Esophagus squamous epithelium (tissue), 5 donors: ENCODE measurements at regions not wholly inside any gene's neighbourhood (a gene's known extent, or its start where the extent isn't known, plus 50 kb on each side); places are given as distances from the start of the nearest gene placed in this dataset.

Experiments
- DNase-seq: peaks from one replicate; lab custom pipeline; 2025; lab: John Stamatoyannopoulos, UW
- H3K27ac ChIP-seq, 4 donors: fragments of 200-600 bp; sonication (generic); one replicate each; pipeline ENCODE4 v1.5.1; 2016 to 2019; ENCODE audit warnings: mild to moderate bottlenecking in 1 of 4
- H3K27me3 ChIP-seq, 4 donors: fragments of 200-600 bp; sonication (generic); 1 replicate in 3 of 4; 2 replicates in 1 of 4; pipeline versions ENCODE4 v1.5.1 to v1.6.0; 2017 to 2021; ENCODE audit warnings: antibody characterized with exemption in 1 of 4
- H3K36me3 ChIP-seq, 3 donors: fragments of 200-600 bp; sonication (generic); one replicate each; pipeline ENCODE4 v1.5.1; 2016 to 2019
- H3K4me1 ChIP-seq, 3 donors: fragments of 200-600 bp; sonication (generic); one replicate each; pipeline ENCODE4 v1.5.1; 2017 to 2019
- H3K4me3 ChIP-seq, 4 donors: fragments of 200-600 bp; sonication (generic); 1 replicate in 3 of 4; 2 replicates in 1 of 4; pipeline ENCODE4 v1.5.1; 2016 to 2019; ENCODE audit warnings: mild to moderate bottlenecking in 2 of 4, moderate library complexity in 1 of 4
- H3K9me3 ChIP-seq, 3 donors: fragments of 200-600 bp; sonication (generic); one replicate each; pipeline ENCODE4 v1.5.1; 2016 to 2019
- CTCF ChIP-seq, 6 experiments: fragments of 450-650 bp in 4 of 6; fragments of 200-600 bp in 2 of 6; sonication (generic) in 2 of 6; IDR thresholded peaks; one replicate each; pipeline ENCODE4 v1.5.1; 2016 to 2019; ENCODE audit warnings: antibody characterized with exemption in 6 of 6, mild to moderate bottlenecking in 4 of 6, moderate library complexity in 4 of 6
- POLR2A ChIP-seq, 4 donors: fragments of 450-650 bp; IDR thresholded peaks; one replicate each; pipeline ENCODE4 v1.6.1; 2017; ENCODE audit warnings: antibody characterized with exemption in 4 of 4, mild to moderate bottlenecking in 4 of 4, moderate library complexity in 3 of 4
- WGBS, 2 donors: methylation state at CpG; one replicate each; pipeline ENCODE4 v1.1.5; 2018; 5-methylcytosine and 5-hydroxymethylcytosine counted together
- intact Hi-C: fragments of 100-400 bp; cut with DNase I; formaldehyde crosslinking; loops from one replicate; pipeline ENCODE4 v1.15.0; 2022
- donor health status: DM: yes; HTN: yes; CAD: no.

GRCh38 chr13:82358284-82358683 is 1524.0 kb downstream of the SLITRK1 start:
- intact Hi-C loops, result no loop called here
- WGBS, 2 donors, result 21 to 28% methylated on average over 1 of the region's 1 CpG
- no peaks in the 10 kb centered on the region for H3K9me3 ChIP-seq
- H3K4me3 ChIP-seq, result no peak overlapping the region
- DNase-seq, result no peak
- TF ChIP-seq CTCF (IDR thresholded peaks at IDR 0.05) (no peak), POLR2A (IDR thresholded peaks at IDR 0.05) (no peak)
- H3K36me3 ChIP-seq, result no peaks in the 10 kb centered on the region
- H3K4me1 ChIP-seq, result no peaks in the 10 kb centered on the region
- H3K27me3 ChIP-seq, result no peaks in the 10 kb centered on the region
- no peak overlapping the region for H3K27ac ChIP-seq

- Histone ChIP-seq H3K4me3 (no peak overlapping the region), H3K4me1 (no peaks in the 10 kb centered on the region), H3K9me3 (no peaks in the 10 kb centered on the region), H3K27ac (no peak overlapping the region), H3K36me3 (no peaks in the 10 kb centered on the region), H3K27me3 (no peaks in the 10 kb centered on the region)
- TF ChIP-seq POLR2A (IDR thresholded peaks at IDR 0.05) (no peak), CTCF (IDR thresholded peaks at IDR 0.05) (no peak)
- intact Hi-C loops, result no loop called here
- 49 to 52% methylated on average over 5 of the region's 5 CpGs for WGBS, 2 donors
- no peak for DNase-seq
These were observed 1525.4 kb downstream of the SLITRK1 start for GRCh38 chr13:82356667-82357410.

- no peaks in the 10 kb centered on the region for H3K9me3 ChIP-seq
- TF ChIP-seq CTCF (IDR thresholded peaks at IDR 0.05) (no peak), POLR2A (IDR thresholded peaks at IDR 0.05) (no peak)
- DNase-seq, result no peak
- no peaks in the 10 kb centered on the region for H3K36me3 ChIP-seq
- intact Hi-C loops, result no loop called here
- no peaks in the 10 kb centered on the region for H3K27me3 ChIP-seq
- H3K4me1 ChIP-seq, result no peaks in the 10 kb centered on the region
- H3K27ac ChIP-seq, result no peak overlapping the region
- WGBS, 2 donors, result 65 to 68% methylated on average over 1 of the region's 1 CpG
- no peak overlapping the region for H3K4me3 ChIP-seq
These were observed 1537.4 kb downstream of the SLITRK1 start for GRCh38 chr13:82344867-82345266.

GRCh38 chr13:82341116-82341515 is 1541.2 kb downstream of the SLITRK1 start:
- no peaks in the 10 kb centered on the region for H3K4me1 ChIP-seq
- TF ChIP-seq CTCF (IDR thresholded peaks at IDR 0.05), result no peak
- no peaks in the 10 kb centered on the region for H3K9me3 ChIP-seq
- intact Hi-C loops, result no loop called here
- DNase-seq, result no peak
- 73 to 78% methylated on average over 1 of the region's 1 CpG for WGBS, 2 donors
- no peaks in the 10 kb centered on the region for H3K27me3 ChIP-seq
- H3K4me3 ChIP-seq, result no peak overlapping the region
- no peak overlapping the region for H3K27ac ChIP-seq
- no peaks in the 10 kb centered on the region for H3K36me3 ChIP-seq

GRCh38 chr13:82330499-82330898 is 1551.8 kb downstream of the SLITRK1 start:
- no peaks in the 10 kb centered on the region for H3K36me3 ChIP-seq
- no peak overlapping the region for H3K27ac ChIP-seq
- H3K4me1 ChIP-seq, result no peaks in the 10 kb centered on the region
- H3K9me3 ChIP-seq, result no peaks in the 10 kb centered on the region
- WGBS, 2 donors, result 56 to 58% methylated on average over 5 of the region's 5 CpGs
- TF ChIP-seq CTCF (IDR thresholded peaks at IDR 0.05), result peak in 2 of 6 experiments; percentile 14 to 32
- TF ChIP-seq POLR2A (IDR thresholded peaks at IDR 0.05), result no peak
- intact Hi-C loops, result no loop called here
- no peak overlapping the region for H3K4me3 ChIP-seq
- H3K27me3 ChIP-seq, result no peaks in the 10 kb centered on the region
- DNase-seq, result no peak
